Keratinocyte (primary cell): ENCODE measurements at regions not wholly inside any gene's neighbourhood (a gene's known extent, or its start where the extent isn't known, plus 50 kb on each side); places are given as distances from the start of the nearest gene placed in this dataset.

Experiments used
- DNase-seq: peaks from one replicate; pipeline ENCODE4 v3.0.0-alpha.2; 2011; ENCODE audit warnings: low read depth, missing footprints, low spot score
- FAIRE-seq: peaks from 2 replicates; lab custom pipeline; 2011; peaks lifted over from hg19 to GRCh38; lab: Jason Lieb, UNC
- H2AFZ ChIP-seq: 2 replicates; pipeline ENCODE4 v1.6.0; 2012; ENCODE audit warnings: low read length, control low read depth, inconsistent platforms; ENCODE audit not compliant: control insufficient read depth
- H3K27ac ChIP-seq: 2 replicates; pipeline ENCODE4 v1.5.1; 2011; ENCODE audit warnings: low read length; ENCODE audit not compliant: control insufficient read depth, insufficient read depth
- H3K27me3 ChIP-seq: 3 replicates; pipeline ENCODE4 v1.6.0; 2011; ENCODE audit warnings: low read length; ENCODE audit not compliant: control insufficient read depth, insufficient read depth; ENCODE audit errors: extremely low read depth
- H3K36me3 ChIP-seq, 2 experiments: 2 replicates in 1 of 2; 3 replicates in 1 of 2; pipeline ENCODE4 v1.5.1; 2011; ENCODE audit warnings: low read length in 2 of 2, mild to moderate bottlenecking in 1 of 2; ENCODE audit not compliant: control insufficient read depth in 2 of 2, insufficient read depth in 2 of 2; ENCODE audit errors: extremely low read depth in 1 of 2
- H3K4me1 ChIP-seq: 3 replicates; pipeline ENCODE4 v1.5.1; 2011; ENCODE audit warnings: low read length; ENCODE audit not compliant: control insufficient read depth, insufficient read depth; ENCODE audit errors: extremely low read depth
- H3K4me2 ChIP-seq: 3 replicates; pipeline ENCODE4 v1.6.0; 2011; ENCODE audit warnings: low read depth, low read length; ENCODE audit not compliant: control insufficient read depth, insufficient read depth; ENCODE audit errors: extremely low read depth
- H3K4me3 ChIP-seq, 3 experiments: fragments of 200-600 bp in 1 of 3; sonication (generic) in 1 of 3; 2 replicates in 2 of 3; 3 replicates in 1 of 3; pipeline ENCODE4 v1.5.1; 2011 to 2016; ENCODE audit warnings: low read length in 3 of 3, mild to moderate bottlenecking in 3 of 3, control low read depth in 2 of 3, inconsistent platforms in 1 of 3, low read depth in 1 of 3, mixed read lengths in 1 of 3, mixed run types in 1 of 3, moderate library complexity in 1 of 3; ENCODE audit not compliant: control insufficient read depth in 2 of 3, insufficient read depth in 2 of 3; ENCODE audit errors: extremely low read depth in 1 of 3
- H3K79me2 ChIP-seq: 2 replicates; pipeline ENCODE4 v1.6.0; 2012; ENCODE audit warnings: low read length; ENCODE audit not compliant: control insufficient read depth, insufficient read depth
- H3K9ac ChIP-seq: 3 replicates; pipeline ENCODE4 v1.6.0; 2011; ENCODE audit warnings: low read length; ENCODE audit not compliant: control insufficient read depth, insufficient read depth; ENCODE audit errors: extremely low read depth
- H3K9me1 ChIP-seq: 3 replicates; pipeline ENCODE4 v1.6.0; 2011; ENCODE audit warnings: low read length; ENCODE audit not compliant: control insufficient read depth, insufficient read depth; ENCODE audit errors: extremely low read depth
- H3K9me3 ChIP-seq: 2 replicates; pipeline ENCODE4 v1.5.1; 2012; ENCODE audit warnings: low read depth, low read length; ENCODE audit not compliant: control insufficient read depth
- H4K20me1 ChIP-seq: 3 replicates; pipeline ENCODE4 v1.6.0; 2011; ENCODE audit warnings: low read length; ENCODE audit not compliant: control insufficient read depth, insufficient read depth; ENCODE audit errors: extremely low read depth
- EZH2 ChIP-seq: IDR thresholded peaks from one replicate; pipeline ENCODE4 v1.6.1; 2012; ENCODE audit warnings: inconsistent platforms, mild to moderate bottlenecking, low read length, moderate library complexity
- dilution Hi-C: fragments of 300-500 bp; cut with MboI; formaldehyde crosslinking; loops from one replicate; pipeline ENCODE4 v1.7.0; 2020; ENCODE audit warnings: low sequenced_read_pairs; ENCODE audit not compliant: extremely low pct_ligation_motif_present
- TF ChIP-seq, protein P1 (sequence below), 3 experiments: IDR thresholded peaks in 1 of 3; conservative IDR thresholded peaks in 1 of 3; optimal IDR thresholded peaks in 1 of 3; 2 replicates in 2 of 3; 3 replicates in 1 of 3; pipeline versions ENCODE3 to v1.5.1; 2011; ENCODE audit warnings: low read length in 3 of 3, mild to moderate bottlenecking in 3 of 3, moderate library complexity in 2 of 3, control low read depth in 1 of 3, inconsistent platforms in 1 of 3; ENCODE audit not compliant: insufficient read depth in 2 of 3; ENCODE audit errors: extremely low read depth in 1 of 3

DNA sequence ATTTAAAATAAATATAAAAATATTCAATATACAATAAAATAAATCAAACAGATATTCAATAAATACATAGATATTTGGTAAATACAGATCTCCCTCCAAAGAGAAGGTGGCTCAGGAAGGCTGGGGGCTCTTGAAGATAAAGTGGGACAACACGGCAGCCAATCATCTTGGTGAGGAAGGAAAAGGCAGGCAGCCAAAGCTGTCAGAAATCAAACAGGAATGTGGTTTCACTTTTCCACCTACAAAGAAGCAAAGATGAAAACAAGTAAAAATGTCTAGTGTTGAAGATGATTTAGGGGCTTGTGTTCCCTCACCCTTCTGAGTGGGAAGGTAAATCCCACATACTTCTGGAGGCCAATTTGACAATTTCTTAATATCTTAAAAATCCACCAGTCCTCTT lies 85.7 kb downstream of the B3GNT2 start:
- H3K4me2 ChIP-seq, result no peak overlapping the region
- no peak overlapping the region for H3K27ac ChIP-seq
- H2AFZ ChIP-seq, result no peak overlapping the region
- H3K9ac ChIP-seq, result no peak overlapping the region
- no peaks in the 10 kb centered on the region for H3K36me3 ChIP-seq
- H4K20me1 ChIP-seq, result no peaks in the 10 kb centered on the region
- no peaks in the 10 kb centered on the region for H3K79me2 ChIP-seq
- TF ChIP-seq, protein P1, sequence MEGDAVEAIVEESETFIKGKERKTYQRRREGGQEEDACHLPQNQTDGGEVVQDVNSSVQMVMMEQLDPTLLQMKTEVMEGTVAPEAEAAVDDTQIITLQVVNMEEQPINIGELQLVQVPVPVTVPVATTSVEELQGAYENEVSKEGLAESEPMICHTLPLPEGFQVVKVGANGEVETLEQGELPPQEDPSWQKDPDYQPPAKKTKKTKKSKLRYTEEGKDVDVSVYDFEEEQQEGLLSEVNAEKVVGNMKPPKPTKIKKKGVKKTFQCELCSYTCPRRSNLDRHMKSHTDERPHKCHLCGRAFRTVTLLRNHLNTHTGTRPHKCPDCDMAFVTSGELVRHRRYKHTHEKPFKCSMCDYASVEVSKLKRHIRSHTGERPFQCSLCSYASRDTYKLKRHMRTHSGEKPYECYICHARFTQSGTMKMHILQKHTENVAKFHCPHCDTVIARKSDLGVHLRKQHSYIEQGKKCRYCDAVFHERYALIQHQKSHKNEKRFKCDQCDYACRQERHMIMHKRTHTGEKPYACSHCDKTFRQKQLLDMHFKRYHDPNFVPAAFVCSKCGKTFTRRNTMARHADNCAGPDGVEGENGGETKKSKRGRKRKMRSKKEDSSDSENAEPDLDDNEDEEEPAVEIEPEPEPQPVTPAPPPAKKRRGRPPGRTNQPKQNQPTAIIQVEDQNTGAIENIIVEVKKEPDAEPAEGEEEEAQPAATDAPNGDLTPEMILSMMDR (optimal IDR thresholded peaks at IDR 0.05 in 1 of 3, IDR thresholded peaks at IDR 0.05 in 1 of 3, conservative IDR thresholded peaks at IDR 0.05 in 1 of 3; ENCODE audit: extremely low read depth in 1 of 3, insufficient read depth in 2 of 3, low read length in 3 of 3), result no peak
- TF ChIP-seq EZH2, result no peak
- no peak for FAIRE-seq
- no peak overlapping the region for H3K4me3 ChIP-seq
- DNase-seq, result no peak
- dilution Hi-C loops, result no loop called here
- H3K9me1 ChIP-seq, result no peaks in the 10 kb centered on the region
- no peaks in the 10 kb centered on the region for H3K27me3 ChIP-seq
- H3K4me1 ChIP-seq, result no peaks in the 10 kb centered on the region
- H3K9me3 ChIP-seq, result peaks cover 6% of the 10 kb centered on the region

DNA sequence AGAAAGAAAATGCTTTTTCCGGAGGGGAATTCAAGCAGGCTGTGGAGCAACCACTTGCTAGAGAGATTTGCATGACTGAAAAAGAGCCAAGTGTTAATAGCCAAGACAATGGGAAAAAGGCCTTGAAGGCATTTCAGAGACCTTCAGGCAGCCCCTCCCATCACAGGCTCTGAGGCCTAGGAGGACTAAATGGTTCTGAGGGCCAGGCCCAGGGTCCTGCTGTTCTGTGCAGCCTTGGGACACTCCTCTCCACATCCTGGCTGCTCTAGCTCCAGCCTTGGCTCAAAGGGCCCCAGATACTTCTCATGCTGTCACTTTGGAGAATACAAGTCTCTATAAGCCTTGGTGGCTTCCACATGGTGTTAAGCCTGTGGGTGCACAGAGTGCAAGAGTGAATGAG lies 81.8 kb downstream of the B3GNT2 start:
- no peak for FAIRE-seq
- Histone ChIP-seq H2AFZ (no peak overlapping the region), H4K20me1 (no peaks in the 10 kb centered on the region), H3K79me2 (no peaks in the 10 kb centered on the region), H3K4me1 (no peaks in the 10 kb centered on the region), H3K27ac (no peak overlapping the region), H3K9me3 (peaks cover 5% of the 10 kb centered on the region), H3K9me1 (no peaks in the 10 kb centered on the region), H3K4me2 (no peak overlapping the region), H3K27me3 (no peaks in the 10 kb centered on the region), H3K4me3 (no peak overlapping the region), H3K36me3 (no peaks in the 10 kb centered on the region), H3K9ac (no peak overlapping the region)
- DNase-seq, result no peak
- TF ChIP-seq, protein P1 (optimal IDR thresholded peaks at IDR 0.05 in 1 of 3, IDR thresholded peaks at IDR 0.05 in 1 of 3, conservative IDR thresholded peaks at IDR 0.05 in 1 of 3; ENCODE audit: extremely low read depth in 1 of 3, insufficient read depth in 2 of 3, low read length in 3 of 3), result no peak
- TF ChIP-seq EZH2, result no peak
- dilution Hi-C loops, result no loop called here
